ENCODE measurements at regions not wholly inside any gene's neighbourhood (a gene's known extent, or its start where the extent isn't known, plus 50 kb on each side); places are given as distances from the start of the nearest gene placed in this dataset.

GRCh38 chr10:108208732-108209131 is 1044.2 kb upstream of the SORCS1 start:
- in situ Hi-C loops (cut with HindIII; ENCODE audit: low sequenced_read_pairs), result no loop called here

GRCh38 chr10:108208038-108208437 is 1043.5 kb upstream of the SORCS1 start:
- in situ Hi-C loops (cut with HindIII; ENCODE audit: low sequenced_read_pairs), result no loop called here

GRCh38 chr10:108204528-108205305 is 1040.2 kb upstream of the SORCS1 start:
- in situ Hi-C loops (cut with HindIII; ENCODE audit: low sequenced_read_pairs), result no loop called here

GRCh38 chr10:108203905-108204527 is 1039.5 kb upstream of the SORCS1 start:
- in situ Hi-C loops (cut with HindIII; ENCODE audit: low sequenced_read_pairs), result no loop called here

- in situ Hi-C loops (cut with HindIII; ENCODE audit: low sequenced_read_pairs), result no loop called here
Observed at GRCh38 chr10:108187408-108188012, 1023.0 kb upstream of the SORCS1 start.

GRCh38 chr10:108184114-108184513 is 1019.6 kb upstream of the SORCS1 start:
- in situ Hi-C loops (cut with HindIII; ENCODE audit: low sequenced_read_pairs), result no loop called here

GRCh38 chr10:108180878-108181277 is 1016.4 kb upstream of the SORCS1 start:
- in situ Hi-C loops (cut with HindIII; ENCODE audit: low sequenced_read_pairs), result no loop called here

- in situ Hi-C loops (cut with HindIII; ENCODE audit: low sequenced_read_pairs), result no loop called here
Observed at GRCh38 chr10:108169846-108170245, 1005.3 kb upstream of the SORCS1 start.

GRCh38 chr10:108167766-108168165 is 1003.3 kb upstream of the SORCS1 start:
- in situ Hi-C loops (cut with HindIII; ENCODE audit: low sequenced_read_pairs), result no loop called here

GRCh38 chr10:108166401-108166800 is 1001.9 kb upstream of the SORCS1 start:
- in situ Hi-C loops (cut with HindIII; ENCODE audit: low sequenced_read_pairs), result no loop called here

- in situ Hi-C loops (cut with HindIII; ENCODE audit: low sequenced_read_pairs), result loop anchor here (5.0 kb wide), 1 partner anchor 65 kb away; no protein-coding TSS in a partner anchor
Observed at GRCh38 chr10:108147346-108147745, 982.8 kb upstream of the SORCS1 start.

GRCh38 chr10:108141064-108141463 is 976.6 kb upstream of the SORCS1 start:
- in situ Hi-C loops (cut with HindIII; ENCODE audit: low sequenced_read_pairs), result no loop called here

- in situ Hi-C loops (cut with HindIII; ENCODE audit: low sequenced_read_pairs), result no loop called here
Observed at GRCh38 chr10:108132303-108132702, 967.8 kb upstream of the SORCS1 start.

GRCh38 chr10:108130575-108130974 is 966.1 kb upstream of the SORCS1 start:
- in situ Hi-C loops (cut with HindIII; ENCODE audit: low sequenced_read_pairs), result no loop called here

GRCh38 chr10:108112218-108112617 is 947.7 kb upstream of the SORCS1 start:
- in situ Hi-C loops (cut with HindIII; ENCODE audit: low sequenced_read_pairs), result no loop called here

- in situ Hi-C loops (cut with HindIII; ENCODE audit: low sequenced_read_pairs), result no loop called here
Observed at GRCh38 chr10:108104551-108105156, 940.1 kb upstream of the SORCS1 start.

- in situ Hi-C loops (cut with HindIII; ENCODE audit: low sequenced_read_pairs), result no loop called here
Observed at GRCh38 chr10:108097258-108097657, 932.8 kb upstream of the SORCS1 start.

GRCh38 chr10:108095932-108096925 is 931.7 kb upstream of the SORCS1 start:
- in situ Hi-C loops (cut with HindIII; ENCODE audit: low sequenced_read_pairs), result no loop called here

- in situ Hi-C loops (cut with HindIII; ENCODE audit: low sequenced_read_pairs), result no loop called here
Observed at GRCh38 chr10:108090476-108091215, 926.1 kb upstream of the SORCS1 start.

- in situ Hi-C loops (cut with HindIII; ENCODE audit: low sequenced_read_pairs), result no loop called here
Observed at GRCh38 chr10:108086502-108086901, 922.0 kb upstream of the SORCS1 start.

Data from endothelial cell of hepatic sinusoid (primary cell).